Neural cell (in vitro differentiated cells): ENCODE measurements at regions not wholly inside any gene's neighbourhood (a gene's known extent, or its start where the extent isn't known, plus 50 kb on each side); places are given as distances from the start of the nearest gene placed in this dataset.

ENCODE experiments used
- TF ChIP-seq, protein P1 (sequence below): IDR thresholded peaks from 2 replicates; pipeline ENCODE4 v1.6.1; 2012; ENCODE audit warnings: borderline replicate concordance
- TF ChIP-seq, protein P2 (sequence below): fragments of 450-650 bp; IDR thresholded peaks from 2 replicates; pipeline ENCODE4 v1.5.1; 2014; ENCODE audit warnings: antibody characterized with exemption, mild to moderate bottlenecking, moderate library complexity; ENCODE audit not compliant: poor library complexity, severe bottlenecking

DNA sequence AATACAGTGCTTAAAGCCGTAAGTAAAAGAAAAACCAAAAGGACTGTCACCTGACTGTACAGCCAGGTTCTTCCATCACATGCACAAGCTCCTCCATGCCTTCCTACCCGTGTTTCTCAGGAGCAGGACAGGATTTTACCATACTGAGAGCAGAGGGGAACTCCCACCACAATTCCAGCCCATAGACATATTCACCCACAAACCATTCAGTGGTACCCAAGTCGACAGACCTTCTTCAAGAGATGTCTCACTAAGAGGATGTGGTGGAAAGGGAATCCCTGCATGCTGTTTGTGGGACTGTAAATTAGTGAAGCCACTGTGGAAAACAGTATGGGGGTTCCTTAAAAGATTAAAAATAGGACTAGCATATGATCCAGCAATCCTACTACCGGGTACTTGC, 66.9 kb upstream of the DOCK9 start:
- TF ChIP-seq, protein P1, sequence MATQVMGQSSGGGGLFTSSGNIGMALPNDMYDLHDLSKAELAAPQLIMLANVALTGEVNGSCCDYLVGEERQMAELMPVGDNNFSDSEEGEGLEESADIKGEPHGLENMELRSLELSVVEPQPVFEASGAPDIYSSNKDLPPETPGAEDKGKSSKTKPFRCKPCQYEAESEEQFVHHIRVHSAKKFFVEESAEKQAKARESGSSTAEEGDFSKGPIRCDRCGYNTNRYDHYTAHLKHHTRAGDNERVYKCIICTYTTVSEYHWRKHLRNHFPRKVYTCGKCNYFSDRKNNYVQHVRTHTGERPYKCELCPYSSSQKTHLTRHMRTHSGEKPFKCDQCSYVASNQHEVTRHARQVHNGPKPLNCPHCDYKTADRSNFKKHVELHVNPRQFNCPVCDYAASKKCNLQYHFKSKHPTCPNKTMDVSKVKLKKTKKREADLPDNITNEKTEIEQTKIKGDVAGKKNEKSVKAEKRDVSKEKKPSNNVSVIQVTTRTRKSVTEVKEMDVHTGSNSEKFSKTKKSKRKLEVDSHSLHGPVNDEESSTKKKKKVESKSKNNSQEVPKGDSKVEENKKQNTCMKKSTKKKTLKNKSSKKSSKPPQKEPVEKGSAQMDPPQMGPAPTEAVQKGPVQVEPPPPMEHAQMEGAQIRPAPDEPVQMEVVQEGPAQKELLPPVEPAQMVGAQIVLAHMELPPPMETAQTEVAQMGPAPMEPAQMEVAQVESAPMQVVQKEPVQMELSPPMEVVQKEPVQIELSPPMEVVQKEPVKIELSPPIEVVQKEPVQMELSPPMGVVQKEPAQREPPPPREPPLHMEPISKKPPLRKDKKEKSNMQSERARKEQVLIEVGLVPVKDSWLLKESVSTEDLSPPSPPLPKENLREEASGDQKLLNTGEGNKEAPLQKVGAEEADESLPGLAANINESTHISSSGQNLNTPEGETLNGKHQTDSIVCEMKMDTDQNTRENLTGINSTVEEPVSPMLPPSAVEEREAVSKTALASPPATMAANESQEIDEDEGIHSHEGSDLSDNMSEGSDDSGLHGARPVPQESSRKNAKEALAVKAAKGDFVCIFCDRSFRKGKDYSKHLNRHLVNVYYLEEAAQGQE = no peak
- TF ChIP-seq, protein P2, sequence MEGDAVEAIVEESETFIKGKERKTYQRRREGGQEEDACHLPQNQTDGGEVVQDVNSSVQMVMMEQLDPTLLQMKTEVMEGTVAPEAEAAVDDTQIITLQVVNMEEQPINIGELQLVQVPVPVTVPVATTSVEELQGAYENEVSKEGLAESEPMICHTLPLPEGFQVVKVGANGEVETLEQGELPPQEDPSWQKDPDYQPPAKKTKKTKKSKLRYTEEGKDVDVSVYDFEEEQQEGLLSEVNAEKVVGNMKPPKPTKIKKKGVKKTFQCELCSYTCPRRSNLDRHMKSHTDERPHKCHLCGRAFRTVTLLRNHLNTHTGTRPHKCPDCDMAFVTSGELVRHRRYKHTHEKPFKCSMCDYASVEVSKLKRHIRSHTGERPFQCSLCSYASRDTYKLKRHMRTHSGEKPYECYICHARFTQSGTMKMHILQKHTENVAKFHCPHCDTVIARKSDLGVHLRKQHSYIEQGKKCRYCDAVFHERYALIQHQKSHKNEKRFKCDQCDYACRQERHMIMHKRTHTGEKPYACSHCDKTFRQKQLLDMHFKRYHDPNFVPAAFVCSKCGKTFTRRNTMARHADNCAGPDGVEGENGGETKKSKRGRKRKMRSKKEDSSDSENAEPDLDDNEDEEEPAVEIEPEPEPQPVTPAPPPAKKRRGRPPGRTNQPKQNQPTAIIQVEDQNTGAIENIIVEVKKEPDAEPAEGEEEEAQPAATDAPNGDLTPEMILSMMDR = no peak
